Fibroblast of villous mesenchyme (primary cell): ENCODE measurements at regions not wholly inside any gene's neighbourhood (a gene's known extent, or its start where the extent isn't known, plus 50 kb on each side); places are given as distances from the start of the nearest gene placed in this dataset.
A peak's percentile ranks its signal among the peaks of the same experiment; 100 is the strongest.

Experiments
- DNase-seq: peaks from one replicate; pipeline ENCODE4 v3.0.0-alpha.2; 2010; ENCODE audit warnings: low read depth
- H3K4me3 ChIP-seq: 2 replicates; pipeline ENCODE4 v1.5.1; 2011; ENCODE audit warnings: low read depth, mild to moderate bottlenecking, low read length
- CTCF ChIP-seq: IDR thresholded peaks from 2 replicates; pipeline ENCODE4 v1.5.1; 2012; ENCODE audit warnings: low read depth, mild to moderate bottlenecking, low read length; ENCODE audit not compliant: insufficient read depth

GRCh38 chr4:14237911-14238310, 610.4 kb upstream of the BOD1L1 start:
- DNase-seq = no peak
- H3K4me3 ChIP-seq = no peak overlapping the region
- TF ChIP-seq CTCF = no peak

GRCh38 chr4:14241574-14241973, 614.0 kb upstream of the BOD1L1 start:
- no peak for TF ChIP-seq CTCF
- H3K4me3 ChIP-seq = no peak overlapping the region
- no peak for DNase-seq

GRCh38 chr4:14247767-14248166, 620.2 kb upstream of the BOD1L1 start:
- DNase-seq = no peak
- H3K4me3 ChIP-seq = no peak overlapping the region
- no peak for TF ChIP-seq CTCF

GRCh38 chr4:14249226-14249625, 621.7 kb upstream of the BOD1L1 start:
- DNase-seq = no peak
- TF ChIP-seq CTCF = no peak
- H3K4me3 ChIP-seq = no peak overlapping the region

- TF ChIP-seq CTCF = peak; percentile 64
- H3K4me3 ChIP-seq = no peak overlapping the region
- DNase-seq = peak; percentile 22
These were observed 626.7 kb upstream of the BOD1L1 start for GRCh38 chr4:14254252-14254651.

- DNase-seq = no peak
- no peak overlapping the region for H3K4me3 ChIP-seq
- TF ChIP-seq CTCF = no peak
These were observed 627.4 kb upstream of the BOD1L1 start for GRCh38 chr4:14254926-14255325.

GRCh38 chr4:14257903-14258302, 630.4 kb upstream of the BOD1L1 start:
- DNase-seq = no peak
- TF ChIP-seq CTCF = no peak
- H3K4me3 ChIP-seq = no peak overlapping the region
